ENCODE measurements at regions not wholly inside any gene's neighbourhood (a gene's known extent, or its start where the extent isn't known, plus 50 kb on each side); places are given as distances from the start of the nearest gene placed in this dataset.

DNA sequence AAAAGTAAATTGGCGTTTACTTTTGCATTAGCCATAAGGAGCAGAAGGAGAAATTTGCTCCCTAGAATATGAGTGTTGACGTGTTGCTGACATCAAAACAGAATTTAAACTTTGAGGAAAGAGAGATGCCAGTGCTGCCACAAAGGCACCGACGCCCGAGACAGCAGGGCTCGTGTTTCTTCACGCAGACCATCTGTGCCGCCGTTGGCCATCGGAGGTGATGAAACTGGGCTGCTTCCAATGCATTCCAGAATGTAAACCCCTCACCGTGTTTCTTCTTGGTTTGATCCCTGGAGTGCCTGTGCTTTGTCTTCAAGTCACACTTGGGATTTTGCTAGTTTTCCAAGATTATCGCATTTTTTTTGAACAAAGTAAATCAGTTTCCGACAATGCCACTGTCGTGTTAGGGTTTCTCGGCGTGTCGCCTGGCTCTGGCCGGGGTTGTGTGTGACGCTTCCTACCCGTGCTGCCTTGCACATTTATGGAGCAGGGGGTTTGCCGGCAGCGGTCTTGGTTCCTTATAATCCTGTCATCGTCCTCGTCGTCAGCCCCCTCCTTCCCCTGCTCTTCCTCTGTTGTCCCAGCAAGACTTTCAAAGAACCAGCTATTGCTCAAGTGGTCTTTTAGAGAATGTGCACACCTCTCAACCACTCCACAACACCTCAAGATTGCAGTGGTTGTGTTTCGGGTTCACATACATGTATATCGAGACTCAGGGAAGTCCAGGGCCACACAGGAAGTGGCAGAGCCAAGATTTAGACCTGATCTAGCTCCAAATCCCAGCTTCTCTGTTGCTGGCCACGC lies 103.9 kb downstream of the METRNL start:
- Mint-ChIP-seq H3K4me3 (ENCODE audit: unreplicated experiment) (no peak overlapping the region), H3K27ac (ENCODE audit: unreplicated experiment) (peak overlapping the region; percentile 79), H3K36me3 (ENCODE audit: unreplicated experiment) (peaks cover 1% of the 10 kb centered on the region), H3K27me3 (ENCODE audit: unreplicated experiment) (no peaks in the 10 kb centered on the region), H3K4me1 (ENCODE audit: unreplicated experiment) (peaks cover 31% of the 10 kb centered on the region), H3K9me3 (ENCODE audit: unreplicated experiment) (peaks cover 7% of the 10 kb centered on the region)
- DNase-seq (ENCODE audit: extremely low spot score, unreplicated experiment), result peak; percentile 75
- TF ChIP-seq, protein P1, sequence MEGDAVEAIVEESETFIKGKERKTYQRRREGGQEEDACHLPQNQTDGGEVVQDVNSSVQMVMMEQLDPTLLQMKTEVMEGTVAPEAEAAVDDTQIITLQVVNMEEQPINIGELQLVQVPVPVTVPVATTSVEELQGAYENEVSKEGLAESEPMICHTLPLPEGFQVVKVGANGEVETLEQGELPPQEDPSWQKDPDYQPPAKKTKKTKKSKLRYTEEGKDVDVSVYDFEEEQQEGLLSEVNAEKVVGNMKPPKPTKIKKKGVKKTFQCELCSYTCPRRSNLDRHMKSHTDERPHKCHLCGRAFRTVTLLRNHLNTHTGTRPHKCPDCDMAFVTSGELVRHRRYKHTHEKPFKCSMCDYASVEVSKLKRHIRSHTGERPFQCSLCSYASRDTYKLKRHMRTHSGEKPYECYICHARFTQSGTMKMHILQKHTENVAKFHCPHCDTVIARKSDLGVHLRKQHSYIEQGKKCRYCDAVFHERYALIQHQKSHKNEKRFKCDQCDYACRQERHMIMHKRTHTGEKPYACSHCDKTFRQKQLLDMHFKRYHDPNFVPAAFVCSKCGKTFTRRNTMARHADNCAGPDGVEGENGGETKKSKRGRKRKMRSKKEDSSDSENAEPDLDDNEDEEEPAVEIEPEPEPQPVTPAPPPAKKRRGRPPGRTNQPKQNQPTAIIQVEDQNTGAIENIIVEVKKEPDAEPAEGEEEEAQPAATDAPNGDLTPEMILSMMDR (IDR thresholded peaks at IDR 0.05), result no peak

DNA sequence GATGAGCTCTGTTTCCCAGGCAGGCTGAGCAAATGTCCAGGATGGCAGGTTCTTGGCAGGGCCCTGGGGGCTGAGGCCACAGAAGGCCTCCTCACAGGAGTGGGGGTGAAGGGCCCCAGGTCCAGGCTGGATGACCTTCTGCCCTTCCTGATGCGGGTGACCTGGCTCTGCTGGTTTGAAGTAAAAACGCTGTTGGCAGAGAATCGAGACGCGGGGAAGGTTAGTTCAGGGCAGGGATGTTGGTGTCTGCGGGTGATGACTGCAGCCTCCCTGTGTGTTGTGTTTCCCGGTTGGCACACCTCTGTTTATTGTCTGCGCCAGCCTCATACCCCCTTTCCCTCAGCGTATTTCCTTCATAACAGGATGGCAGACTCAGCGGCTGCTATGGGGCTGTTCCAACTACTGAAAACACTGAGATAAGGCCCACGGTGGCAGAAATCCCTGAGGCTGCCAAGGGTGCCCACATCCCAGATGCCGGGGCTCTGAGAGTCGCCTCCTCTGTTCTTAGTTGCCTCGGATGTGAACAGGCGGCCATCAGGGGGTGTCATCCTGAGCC lies 104.6 kb downstream of the METRNL start:
- no peak overlapping the region for H3K4me3 Mint-ChIP-seq (ENCODE audit: unreplicated experiment)
- H3K4me1 Mint-ChIP-seq (ENCODE audit: unreplicated experiment), result peaks cover 38% of the 10 kb centered on the region
- peak; percentile 72 for DNase-seq (ENCODE audit: extremely low spot score, unreplicated experiment)
- peaks cover 1% of the 10 kb centered on the region for H3K36me3 Mint-ChIP-seq (ENCODE audit: unreplicated experiment)
- H3K27me3 Mint-ChIP-seq (ENCODE audit: unreplicated experiment), result no peaks in the 10 kb centered on the region
- no peak overlapping the region for H3K27ac Mint-ChIP-seq (ENCODE audit: unreplicated experiment)
- TF ChIP-seq, protein P1 (IDR thresholded peaks at IDR 0.05), result no peak
- H3K9me3 Mint-ChIP-seq (ENCODE audit: unreplicated experiment), result peaks cover 10% of the 10 kb centered on the region

DNA sequence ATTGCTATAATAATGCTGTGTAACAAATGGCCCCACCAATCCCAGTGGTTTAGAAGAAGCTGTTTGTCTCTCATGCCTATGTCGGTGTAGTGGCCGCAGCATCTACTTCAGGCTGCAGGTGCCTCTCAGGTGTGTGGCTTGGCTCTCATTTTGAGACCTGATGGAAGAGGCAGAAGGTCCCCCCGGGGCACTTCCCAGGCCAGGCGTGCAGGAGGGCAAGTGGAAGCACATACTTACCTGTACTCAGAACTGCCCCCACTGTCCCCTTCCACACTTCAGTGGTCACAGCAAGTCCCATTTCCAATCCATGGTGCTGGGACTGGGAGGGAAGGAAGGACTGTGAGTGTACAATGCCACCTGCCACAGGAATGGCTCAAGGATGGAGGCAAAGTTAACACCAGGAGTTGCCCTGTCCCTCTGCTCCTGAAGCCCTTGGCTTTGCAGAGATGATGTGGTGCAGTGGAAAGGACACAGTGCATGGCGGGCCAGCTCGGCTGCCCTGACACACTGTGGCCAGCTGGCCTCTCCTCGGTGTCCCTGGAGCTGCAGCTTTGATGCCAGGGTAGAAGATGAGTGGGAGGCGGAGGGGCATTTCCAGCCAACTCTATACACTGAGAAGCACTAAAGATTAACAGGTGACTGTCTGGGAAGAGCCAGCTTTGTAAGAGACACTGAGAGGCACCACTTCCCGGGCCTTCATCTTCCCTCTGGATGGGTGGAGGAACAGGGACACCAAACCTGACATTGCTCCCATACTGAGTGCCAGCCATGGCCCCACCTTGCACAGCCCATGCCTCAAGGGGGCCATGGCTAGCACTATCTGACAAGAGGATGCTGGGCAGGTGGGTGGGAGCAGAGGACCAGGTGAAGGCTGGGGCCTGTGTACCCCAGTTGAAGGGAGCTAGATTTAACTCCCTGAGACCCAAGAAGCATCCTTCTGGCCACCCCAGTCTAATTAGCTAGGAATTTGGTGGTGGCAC lies 105.9 kb downstream of the METRNL start:
- H3K27me3 Mint-ChIP-seq (ENCODE audit: unreplicated experiment), result no peaks in the 10 kb centered on the region
- peak; percentile 73 for DNase-seq (ENCODE audit: extremely low spot score, unreplicated experiment)

DNA sequence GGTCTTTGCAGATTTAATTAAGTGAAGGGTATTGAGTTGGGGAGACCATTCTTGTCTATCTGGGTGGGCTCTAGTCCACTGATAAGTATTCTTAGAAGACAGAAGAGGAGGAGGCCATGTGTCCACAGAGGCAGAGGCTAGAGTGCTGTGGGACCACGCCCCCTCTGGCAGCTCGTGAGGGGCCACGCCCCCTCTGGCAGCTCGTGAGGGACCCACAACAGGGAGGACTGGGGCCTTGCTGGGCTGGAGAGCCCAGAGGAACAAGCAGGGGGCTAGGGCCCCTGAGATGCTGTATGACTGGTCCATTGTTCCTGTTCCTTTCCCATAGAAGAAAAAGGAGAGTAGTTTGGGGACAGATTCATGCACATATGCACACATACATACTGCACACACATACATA lies 106.8 kb downstream of the METRNL start:
- H3K9me3 Mint-ChIP-seq (ENCODE audit: unreplicated experiment), result peaks cover 10% of the 10 kb centered on the region
- TF ChIP-seq, protein P1 (IDR thresholded peaks at IDR 0.05), result no peak
- peak; percentile 78 for DNase-seq (ENCODE audit: extremely low spot score, unreplicated experiment)
- no peak overlapping the region for H3K4me3 Mint-ChIP-seq (ENCODE audit: unreplicated experiment)
- peaks cover 53% of the 10 kb centered on the region for H3K4me1 Mint-ChIP-seq (ENCODE audit: unreplicated experiment)
- no peaks in the 10 kb centered on the region for H3K36me3 Mint-ChIP-seq (ENCODE audit: unreplicated experiment)
- H3K27me3 Mint-ChIP-seq (ENCODE audit: unreplicated experiment), result no peaks in the 10 kb centered on the region
- H3K27ac Mint-ChIP-seq (ENCODE audit: unreplicated experiment), result no peak overlapping the region

More for the DNA sequence above, 105.9 kb downstream of the METRNL start:
- H3K36me3 Mint-ChIP-seq (ENCODE audit: unreplicated experiment), result no peaks in the 10 kb centered on the region
- peaks cover 10% of the 10 kb centered on the region for H3K9me3 Mint-ChIP-seq (ENCODE audit: unreplicated experiment)
- TF ChIP-seq, protein P1 (IDR thresholded peaks at IDR 0.05), result no peak
- peaks cover 46% of the 10 kb centered on the region for H3K4me1 Mint-ChIP-seq (ENCODE audit: unreplicated experiment)
- no peak overlapping the region for H3K27ac Mint-ChIP-seq (ENCODE audit: unreplicated experiment)
- no peak overlapping the region for H3K4me3 Mint-ChIP-seq (ENCODE audit: unreplicated experiment)
